ENCODE measurements at regions not wholly inside any gene's neighbourhood (a gene's known extent, or its start where the extent isn't known, plus 50 kb on each side); places are given as distances from the start of the nearest gene placed in this dataset.

- TF ChIP-seq POLR2A (IDR thresholded peaks at IDR 0.05) (no peak), CTCF (IDR thresholded peaks at IDR 0.05) (no peak)
These were observed 133.7 kb upstream of the EDIL3 start for GRCh38 chr5:84518370-84518769.

DNA sequence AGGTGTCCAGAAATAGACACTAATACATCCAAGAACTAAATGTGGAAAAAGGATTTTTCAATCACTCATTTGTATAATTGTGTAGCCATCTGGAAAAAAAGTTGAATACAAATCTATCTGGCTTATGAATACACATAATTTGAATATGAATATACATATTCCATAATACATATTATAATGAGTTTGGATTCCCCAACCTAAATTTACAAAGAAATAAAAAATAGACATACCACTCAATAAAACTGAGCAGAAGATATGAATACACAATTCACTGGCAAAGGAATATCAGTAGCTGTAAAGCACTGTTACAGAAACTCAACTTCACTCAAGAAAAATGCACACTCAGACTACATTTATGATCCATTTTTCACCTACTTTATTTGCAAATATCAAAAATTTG lies 121.9 kb upstream of the EDIL3 start:
- intact Hi-C loops (cut with DNase I), result no loop called here
- DNase-seq (no peak), ATAC-seq (no peak)
- Histone ChIP-seq H3K9me3 (no peaks in the 10 kb centered on the region), H3K27me3 (no peaks in the 10 kb centered on the region), H3K27ac (no peak overlapping the region), H3K4me3 (no peak overlapping the region), H3K36me3 (no peaks in the 10 kb centered on the region), H3K4me1 (no peaks in the 10 kb centered on the region)
- TF ChIP-seq POLR2A (IDR thresholded peaks at IDR 0.05), result no peak
- TF ChIP-seq CTCF (IDR thresholded peaks at IDR 0.05), result no peak

More at GRCh38 chr5:84518370-84518769, 133.7 kb upstream of the EDIL3 start:
- Histone ChIP-seq H3K9me3 (no peaks in the 10 kb centered on the region), H3K4me1 (no peaks in the 10 kb centered on the region), H3K27me3 (no peaks in the 10 kb centered on the region), H3K36me3 (no peaks in the 10 kb centered on the region), H3K27ac (no peak overlapping the region), H3K4me3 (no peak overlapping the region)
- 89 to 92% (median 90%) methylated on average over 4 of the region's 4 CpGs for WGBS, 4 donors
- ATAC-seq, result no peak
- intact Hi-C loops (cut with DNase I), result no loop called here
- no peak for DNase-seq

GRCh38 chr5:84494453-84494852 lies 109.8 kb upstream of the EDIL3 start:
- Histone ChIP-seq H3K9me3 (no peaks in the 10 kb centered on the region), H3K27me3 (no peaks in the 10 kb centered on the region), H3K4me1 (no peaks in the 10 kb centered on the region), H3K27ac (no peak overlapping the region), H3K4me3 (no peak overlapping the region), H3K36me3 (no peaks in the 10 kb centered on the region)
- no peak for ATAC-seq
- intact Hi-C loops (cut with DNase I), result no loop called here
- no peak for DNase-seq
- TF ChIP-seq CTCF (IDR thresholded peaks at IDR 0.05), result no peak
- TF ChIP-seq POLR2A (IDR thresholded peaks at IDR 0.05), result no peak

- Histone ChIP-seq H3K27me3 (no peaks in the 10 kb centered on the region), H3K4me1 (peaks cover 0 to 4% (median 0%) of the 10 kb centered on the region in 12 donors), H3K36me3 (no peaks in the 10 kb centered on the region), H3K27ac (peak overlapping the region in 2 of 12 donors; percentile 2 to 44), H3K9me3 (no peaks in the 10 kb centered on the region), H3K4me3 (no peak overlapping the region)
- intact Hi-C loops (cut with DNase I), result no loop called here
- DNase-seq, result peak in 4 of 5 donors; percentile 34 to 50 (median 40)
- TF ChIP-seq POLR2A (IDR thresholded peaks at IDR 0.05) (no peak), CTCF (IDR thresholded peaks at IDR 0.05) (no peak)
- peak in 3 of 4 donors; percentile 66 to 89 (median 72) for ATAC-seq
These were observed 103.3 kb upstream of the EDIL3 start for GRCh38 chr5:84487963-84488362.

Data from heart left ventricle (tissue), 16 donors.